Heart left ventricle (tissue), 16 donors: ENCODE measurements at regions not wholly inside any gene's neighbourhood (a gene's known extent, or its start where the extent isn't known, plus 50 kb on each side); places are given as distances from the start of the nearest gene placed in this dataset.

Experiments
- ATAC-seq, 4 donors: fragments of 200-7000 bp; cut with Tn5 transposase; one replicate each; pipeline ENCODE4 v1.9.1; 2020 to 2022; ENCODE audit warnings: moderate library complexity in 4 of 4, mild to moderate bottlenecking in 3 of 4, moderate number of reproducible peaks in 1 of 4
- DNase-seq, 5 donors: peaks; one replicate each; pipeline ENCODE4 v3.0.0-alpha.2; 2020
- H3K27ac ChIP-seq, 12 donors: fragments of 200-600 bp; sonication (generic) in 4 of 12; one replicate each; pipeline versions ENCODE4 v1.5.0 to v1.8.0; 2016 to 2022; ENCODE audit warnings: mild to moderate bottlenecking in 2 of 12
- H3K27me3 ChIP-seq, 9 donors: fragments of 200-600 bp; sonication (generic) in 2 of 9; one replicate each; pipeline versions ENCODE4 v1.5.1 to v1.8.0; 2016 to 2022; ENCODE audit warnings: mild to moderate bottlenecking in 3 of 9
- H3K36me3 ChIP-seq, 9 donors: fragments of 200-600 bp; sonication (generic) in 2 of 9; one replicate each; pipeline versions ENCODE4 v1.5.0 to v1.8.0; 2018 to 2022; ENCODE audit warnings: mild to moderate bottlenecking in 2 of 9
- H3K4me1 ChIP-seq, 12 donors: fragments of 200-600 bp; sonication (generic) in 4 of 12; one replicate each; pipeline versions ENCODE4 v1.5.0 to v1.8.0; 2016 to 2022; ENCODE audit warnings: mild to moderate bottlenecking in 3 of 12
- H3K4me3 ChIP-seq, 12 donors: fragments of 200-600 bp; sonication (generic) in 4 of 12; one replicate each; pipeline versions ENCODE4 v1.5.0 to v1.8.0; 2017 to 2022; ENCODE audit warnings: mild to moderate bottlenecking in 9 of 12, moderate library complexity in 4 of 12
- H3K9me3 ChIP-seq, 12 donors: fragments of 200-600 bp; sonication (generic) in 4 of 12; one replicate each; pipeline versions ENCODE4 v1.5.0 to v1.8.0; 2016 to 2022; ENCODE audit warnings: mild to moderate bottlenecking in 1 of 12
- CTCF ChIP-seq, 12 donors: fragments of 200-600 bp; sonication (generic) in 4 of 12; IDR thresholded peaks; one replicate each; pipeline versions ENCODE4 v1.5.0 to v1.8.0; 2018 to 2022; ENCODE audit warnings: antibody characterized with exemption in 12 of 12, mild to moderate bottlenecking in 5 of 12
- POLR2A ChIP-seq, 2 donors: fragments of 450-650 bp; IDR thresholded peaks; one replicate each; pipeline ENCODE4 v1.6.1; 2017; ENCODE audit warnings: antibody characterized with exemption in 2 of 2, mild to moderate bottlenecking in 2 of 2, moderate library complexity in 2 of 2
- WGBS, 4 donors: extraction: QIAGEN DNeasy Blood & Tissue Kit in 2 of 4; methylation state at CpG; one replicate each; pipeline versions ENCODE4 v1.1.5 to v1.1.7; 2013 to 2018; 5-methylcytosine and 5-hydroxymethylcytosine counted together
- intact Hi-C, 10 donors: fragments of 100-400 bp; cut with DNase I; formaldehyde crosslinking; loops; one replicate each; pipeline versions ENCODE4 v1.11.1 to v1.14.2; 2022
- donor health status: ischemic (EF 13 %, LVEDD 7.1; RV severe dilation, severe dysfunction).
- donor health status: healthy with polysubstance abuse.
- donor health status: DM: no; HTN: yes; CAD: no.
- donor health status: DM: no; HTN: no; CAD: no.
- donor health status: ischemic (EF 25% LVEDD 6.9; RV normal size, moderate dysfunction).
- donor health status: ischemic (EF 25% LVEDD 5.7; RV mildly dilated, moderate dysfunction).
- donor health status: healthy.
- donor health status: DM: yes; HTN: yes; CAD: no.
- donor health status: ischemic (EF 35%, LVEDD 5.7; RV mildly dilated, moderate dysfunction).
- donor health status: nonischemic (EF 11% LVEDD 7.7; RV severe dilation, severe dysfunction).
- donor health status: DM: yes; HTN: yes; CAD: no.
- donor health status: PGD.
- donor health status: ischemic (EF 29% LVEDD 5.4; RV normal size, mild dysfunction).
- donor health status: nonischemic (EF 23%, LVEDD 6.1; RV moderate dilation, normal function).

- WGBS, 4 donors, result 45 to 80% (median 72%) methylated on average over 3 of the region's 3 CpGs
- DNase-seq, result no peak
- H3K4me3 ChIP-seq, result no peak overlapping the region
- H3K27ac ChIP-seq, result no peak overlapping the region
- H3K36me3 ChIP-seq, result no peaks in the 10 kb centered on the region
- TF ChIP-seq CTCF (IDR thresholded peaks at IDR 0.05) (no peak), POLR2A (IDR thresholded peaks at IDR 0.05) (no peak)
- intact Hi-C loops, result no loop called here
- ATAC-seq, result no peak
- no peaks in the 10 kb centered on the region for H3K27me3 ChIP-seq
- H3K4me1 ChIP-seq, result peaks cover 0 to 4% (median 0%) of the 10 kb centered on the region in 12 donors
- H3K9me3 ChIP-seq, result no peaks in the 10 kb centered on the region
These were observed 318.2 kb upstream of the PLXNA2 start for GRCh38 chr1:208562151-208562960.

GRCh38 chr1:208564466-208564865, 320.3 kb upstream of the PLXNA2 start:
- intact Hi-C loops, result no loop called here
- no peak for ATAC-seq

GRCh38 chr1:208565756-208566440, 321.7 kb upstream of the PLXNA2 start:
- Histone ChIP-seq H3K9me3 (peaks cover 0 to 7% (median 0%) of the 10 kb centered on the region in 12 donors), H3K27me3 (no peaks in the 10 kb centered on the region), H3K36me3 (no peaks in the 10 kb centered on the region), H3K4me1 (no peaks in the 10 kb centered on the region), H3K4me3 (no peak overlapping the region), H3K27ac (no peak overlapping the region)
- 89 to 96% (median 93%) methylated on average over 6 of the region's 6 CpGs for WGBS, 4 donors
- DNase-seq, result no peak
- TF ChIP-seq POLR2A (IDR thresholded peaks at IDR 0.05) (no peak), CTCF (IDR thresholded peaks at IDR 0.05) (no peak)
- intact Hi-C loops, result no loop called here
- ATAC-seq, result no peak

More at GRCh38 chr1:208564466-208564865, 320.3 kb upstream of the PLXNA2 start:
- TF ChIP-seq POLR2A (IDR thresholded peaks at IDR 0.05) (no peak), CTCF (IDR thresholded peaks at IDR 0.05) (no peak)
- WGBS, 4 donors, result 89 to 98% (median 92%) methylated on average over 3 of the region's 3 CpGs
- H3K4me1 ChIP-seq, result no peaks in the 10 kb centered on the region
- no peaks in the 10 kb centered on the region for H3K9me3 ChIP-seq
- no peak overlapping the region for H3K4me3 ChIP-seq
- H3K36me3 ChIP-seq, result no peaks in the 10 kb centered on the region
- no peaks in the 10 kb centered on the region for H3K27me3 ChIP-seq
- DNase-seq, result no peak
- H3K27ac ChIP-seq, result no peak overlapping the region

GRCh38 chr1:208569181-208569580, 325.0 kb upstream of the PLXNA2 start:
- DNase-seq, result no peak
- H3K27ac ChIP-seq, result no peak overlapping the region
- no peaks in the 10 kb centered on the region for H3K27me3 ChIP-seq
- ATAC-seq, result no peak
- peaks cover 0 to 7% (median 0%) of the 10 kb centered on the region in 12 donors for H3K9me3 ChIP-seq
- intact Hi-C loops, result no loop called here
- TF ChIP-seq CTCF (IDR thresholded peaks at IDR 0.05) (no peak), POLR2A (IDR thresholded peaks at IDR 0.05) (no peak)
- no peak overlapping the region for H3K4me3 ChIP-seq
- H3K36me3 ChIP-seq, result no peaks in the 10 kb centered on the region
- WGBS, 4 donors, result 99 to 100% (median 100%) methylated on average over 1 of the region's 1 CpG
- no peaks in the 10 kb centered on the region for H3K4me1 ChIP-seq
